GM19324 (cell line): ENCODE measurements at regions not wholly inside any gene's neighbourhood (a gene's known extent, or its start where the extent isn't known, plus 50 kb on each side); places are given as distances from the start of the nearest gene placed in this dataset.
"Not testable (repeated sequence)": the region's sequence is repeated elsewhere in the genome, so short reads cannot be mapped to it uniquely, and the experiment has no call there.

Experiments used
- ATAC-seq: cut with Tn5 transposase; IDR thresholded peaks from one replicate; pipeline ENCODE4 v1.9.1; 2021; ENCODE audit warnings: mild to moderate bottlenecking, moderate library complexity; ENCODE audit not compliant: unreplicated experiment, low FRiP score

GRCh38 chr13:63855457-63856118 is 2439.9 kb upstream of the PCDH20 start:
- ATAC-seq: no peak

GRCh38 chr13:63853816-63854215 is 2438.2 kb upstream of the PCDH20 start:
- ATAC-seq: no peak

GRCh38 chr13:63851526-63851925 is 2435.9 kb upstream of the PCDH20 start:
- ATAC-seq: no peak

GRCh38 chr13:63843766-63844699 is 2428.4 kb upstream of the PCDH20 start:
- ATAC-seq: no peak

- ATAC-seq: no peak
Observed at GRCh38 chr13:63842102-63842501, 2426.5 kb upstream of the PCDH20 start.

- no peak for ATAC-seq
Observed at GRCh38 chr13:63840551-63841421, 2425.1 kb upstream of the PCDH20 start.

GRCh38 chr13:63838366-63839110 is 2422.9 kb upstream of the PCDH20 start:
- ATAC-seq: no peak

- ATAC-seq: not testable (repeated sequence)
Observed at GRCh38 chr13:63837701-63838100, 2422.1 kb upstream of the PCDH20 start.

- not testable (repeated sequence) for ATAC-seq
Observed at GRCh38 chr13:63829609-63830008, 2414.0 kb upstream of the PCDH20 start.

- not testable (repeated sequence) for ATAC-seq
Observed at GRCh38 chr13:63821785-63822184, 2406.1 kb upstream of the PCDH20 start.

- ATAC-seq: not testable (repeated sequence)
Observed at GRCh38 chr13:63811428-63812004, 2395.9 kb upstream of the PCDH20 start.

GRCh38 chr13:63791134-63791533 is 2375.5 kb upstream of the PCDH20 start:
- ATAC-seq: not testable (repeated sequence)

- ATAC-seq: no peak
Observed at GRCh38 chr13:63774133-63774532, 2358.5 kb upstream of the PCDH20 start.

- ATAC-seq: no peak
Observed at GRCh38 chr13:63773476-63773875, 2357.8 kb upstream of the PCDH20 start.

GRCh38 chr13:63757683-63758082 is 2342.0 kb upstream of the PCDH20 start:
- not testable (repeated sequence) for ATAC-seq

GRCh38 chr13:63749857-63750256 is 2334.2 kb upstream of the PCDH20 start:
- not testable (repeated sequence) for ATAC-seq

- not testable (repeated sequence) for ATAC-seq
Observed at GRCh38 chr13:63741814-63742101, 2326.1 kb upstream of the PCDH20 start.

- no peak for ATAC-seq
Observed at GRCh38 chr13:63741029-63741813, 2325.6 kb upstream of the PCDH20 start.

GRCh38 chr13:63739112-63739735 is 2323.6 kb upstream of the PCDH20 start:
- ATAC-seq: not testable (repeated sequence)
